A549 (cell line): ENCODE measurements at regions not wholly inside any gene's neighbourhood (a gene's known extent, or its start where the extent isn't known, plus 50 kb on each side); places are given as distances from the start of the nearest gene placed in this dataset.

ENCODE experiments used
- ATAC-seq, 2 experiments: fragments of 200-7000 bp in 1 of 2; fragments of >200 bp in 1 of 2; cut with Nextera tagmentation in 1 of 2; cut with Tn5 transposase in 1 of 2; 3 replicates each; pipeline versions ENCODE4 v1.8.0 to v1.9.1; 2018 to 2020; ENCODE audit warnings: mild to moderate bottlenecking in 1 of 2, moderate library complexity in 1 of 2
- CTCF ChIA-PET: fragments of 300-600 bp; sonication (Branson Sonifier 250); formaldehyde crosslinking; extraction: SDS; loops from one replicate; lab custom pipeline; 2021; ENCODE audit warnings: antibody characterized with exemption, inconsistent platforms; lab: Yijun Ruan, JAX
- POLR2A ChIA-PET: fragments of 350-600 bp; formaldehyde crosslinking; extraction: SDS; loops from one replicate; lab custom pipeline; 2021; ENCODE audit warnings: antibody characterized with exemption, inconsistent platforms; lab: Yijun Ruan, JAX
- DNase-seq, 2 experiments: peaks; one replicate each; pipeline versions ENCODE4 v3.0.0 to v3.0.0-alpha.2; 2011 to 2016; ENCODE audit warnings: low read depth in 1 of 2, low spot score in 1 of 2
- FAIRE-seq: peaks from 2 replicates; lab custom pipeline; 2011; peaks lifted over from hg19 to GRCh38; lab: Jason Lieb, UNC
- H3K27ac ChIP-seq, 2 experiments: fragments of >200 bp; sonication (Bioruptor Twin); formaldehyde crosslinking; 3 replicates each; pipeline ENCODE4 v1.5.1; 2016 to 2017
- H3K4me1 ChIP-seq: fragments of >200 bp; sonication (Bioruptor Twin); formaldehyde crosslinking; 3 replicates; pipeline ENCODE4 v1.6.1; 2016
- H3K4me2 ChIP-seq: fragments of >200 bp; sonication (Bioruptor Twin); formaldehyde crosslinking; 3 replicates; pipeline ENCODE4 v1.6.1; 2016
- H3K4me3 ChIP-seq: fragments of >200 bp; sonication (Bioruptor Twin); formaldehyde crosslinking; 3 replicates; pipeline ENCODE4 v1.5.1; 2016
- H3K9me3 ChIP-seq: fragments of >200 bp; sonication (Bioruptor Twin); formaldehyde crosslinking; 3 replicates; pipeline ENCODE4 v1.6.1; 2016
- ATOH8 ChIP-seq: fragments of 250-450 bp; sonication (Bioruptor Pico); IDR thresholded peaks from 2 replicates; pipeline ENCODE4 v1.5.0; 2020; ENCODE audit warnings: low read depth, mild to moderate bottlenecking, moderate library complexity
- BHLHE40 ChIP-seq: IDR thresholded peaks from 2 replicates; pipeline ENCODE4 v1.6.1; 2012; ENCODE audit warnings: low read depth, low read length, inconsistent platforms
- CBX2 ChIP-seq: fragments of 200-600 bp; sonication (generic); IDR thresholded peaks from 2 replicates; pipeline ENCODE4 v1.6.1; 2016; ENCODE audit warnings: low read depth, mild to moderate bottlenecking, borderline replicate concordance
- CBX8 ChIP-seq: fragments of 200-600 bp; sonication (generic); IDR thresholded peaks from 2 replicates; pipeline ENCODE4 v1.6.1; 2016
- CEBPB ChIP-seq, 2 experiments: fragments of >200 bp in 1 of 2; sonication (Bioruptor Twin) in 1 of 2; formaldehyde crosslinking in 1 of 2; IDR thresholded peaks; 2 replicates each; pipeline ENCODE4 v1.6.1; 2012 to 2016
- CHD2 ChIP-seq: fragments of 150-350 bp; IDR thresholded peaks from 2 replicates; pipeline ENCODE4 v1.6.1; 2014; ENCODE audit warnings: low read length; ENCODE audit not compliant: partially characterized antibody
- CHD4 ChIP-seq: fragments of 200-600 bp; sonication (generic); IDR thresholded peaks from 2 replicates; pipeline ENCODE4 v1.6.1; 2016; ENCODE audit warnings: antibody characterized with exemption, mild to moderate bottlenecking, borderline replicate concordance
- EHF ChIP-seq: fragments of 250-450 bp; sonication (Bioruptor Pico); IDR thresholded peaks from 2 replicates; pipeline ENCODE4 v1.5.0; 2020; ENCODE audit warnings: mild to moderate bottlenecking
- EHMT2 ChIP-seq: fragments of 200-600 bp; sonication (generic); IDR thresholded peaks from 2 replicates; pipeline ENCODE4 v1.6.1; 2016; ENCODE audit warnings: antibody characterized with exemption, low read depth, mild to moderate bottlenecking, moderate library complexity
- HDAC2 ChIP-seq: fragments of 200-600 bp; sonication (generic); IDR thresholded peaks from 2 replicates; pipeline ENCODE4 v1.6.1; 2016
- HOXA7 ChIP-seq: fragments of 250-450 bp; sonication (Bioruptor Pico); IDR thresholded peaks from 2 replicates; pipeline ENCODE4 v1.5.0; 2020; ENCODE audit warnings: mild to moderate bottlenecking, moderate library complexity
- HOXB5 ChIP-seq: fragments of 250-450 bp; sonication (Bioruptor Pico); IDR thresholded peaks from 2 replicates; pipeline ENCODE4 v1.5.0; 2020; ENCODE audit warnings: mild to moderate bottlenecking, moderate library complexity
- KDM1A ChIP-seq: fragments of 200-600 bp; sonication (generic); IDR thresholded peaks from 2 replicates; pipeline ENCODE4 v1.6.1; 2016; ENCODE audit warnings: low read depth, mild to moderate bottlenecking
- KDM5A ChIP-seq: fragments of 200-600 bp; sonication (generic); IDR thresholded peaks from 2 replicates; pipeline ENCODE4 v1.6.1; 2016; ENCODE audit warnings: antibody characterized with exemption, mild to moderate bottlenecking
- PHF8 ChIP-seq: fragments of 200-600 bp; sonication (generic); IDR thresholded peaks from 2 replicates; pipeline ENCODE4 v1.6.1; 2016; ENCODE audit warnings: low read depth, mild to moderate bottlenecking, antibody characterized with exemption, moderate library complexity, borderline replicate concordance
- POLR2A ChIP-seq: IDR thresholded peaks from 2 replicates; pipeline ENCODE4 v1.6.1; 2012; ENCODE audit warnings: mild to moderate bottlenecking, low read length
- RARB ChIP-seq: fragments of 250-450 bp; sonication (Bioruptor Pico); IDR thresholded peaks from 2 replicates; pipeline ENCODE4 v1.8.0; 2021; ENCODE audit warnings: mild to moderate bottlenecking, moderate library complexity
- RCOR1 ChIP-seq: fragments of 150-350 bp; IDR thresholded peaks from 2 replicates; pipeline ENCODE4 v1.6.1; 2014; ENCODE audit warnings: antibody characterized with exemption, low read length, low read depth
- RNF2 ChIP-seq: fragments of 200-600 bp; sonication (generic); IDR thresholded peaks from 2 replicates; pipeline ENCODE4 v1.6.1; 2016; ENCODE audit warnings: low read depth, mild to moderate bottlenecking, antibody characterized with exemption, moderate library complexity, borderline replicate concordance
- TP53 ChIP-seq: fragments of 250-450 bp; sonication (Bioruptor Pico); IDR thresholded peaks from 2 replicates; pipeline ENCODE4 v1.5.0; 2021; ENCODE audit warnings: mild to moderate bottlenecking, moderate library complexity
- USF2 ChIP-seq: fragments of 450-650 bp; IDR thresholded peaks from 2 replicates; pipeline ENCODE4 v1.6.1; 2014; ENCODE audit warnings: antibody characterized with exemption
- ZC3H11A ChIP-seq: fragments of 450-650 bp; IDR thresholded peaks from 2 replicates; pipeline ENCODE4 v1.6.1; 2014; ENCODE audit warnings: antibody characterized with exemption, mild to moderate bottlenecking
- ZNF302 ChIP-seq: fragments of 250-450 bp; sonication (Bioruptor Pico); IDR thresholded peaks from 2 replicates; pipeline ENCODE4 v1.9.0; 2021; ENCODE audit warnings: inconsistent platforms, mild to moderate bottlenecking, moderate library complexity
- WGBS: methylation state at CpG from one replicate; pipeline ENCODE4 v1.1.6; 2017; ENCODE audit errors: missing lambda C conversion rate; 5-methylcytosine and 5-hydroxymethylcytosine counted together
- TF ChIP-seq, protein P1 (sequence below): fragments of 200-600 bp; sonication (generic); IDR thresholded peaks from 2 replicates; pipeline ENCODE4 v1.6.1; 2016; ENCODE audit warnings: antibody characterized with exemption, mild to moderate bottlenecking, moderate library complexity
- TF ChIP-seq, protein P2 (sequence below): fragments of >200 bp; sonication (Bioruptor Twin); formaldehyde crosslinking; IDR thresholded peaks from 3 replicates; pipeline ENCODE4 v1.6.1; 2016

- no peak for DNase-seq
- H3K4me2 ChIP-seq = no peak overlapping the region
- no peak overlapping the region for H3K4me3 ChIP-seq
- CTCF ChIA-PET = interaction anchor here (0.6 kb wide), 1 partner anchor 76 kb away, joined by 3 read pairs; no protein-coding TSS in a partner anchor
- H3K4me1 ChIP-seq = no peaks in the 10 kb centered on the region
- ATAC-seq = no peak
- no peak for FAIRE-seq
- no peak for TF ChIP-seq CBX8
- TF ChIP-seq KDM1A = no peak
- no peak for TF ChIP-seq ZNF302
- no peak for TF ChIP-seq EHF
- TF ChIP-seq, protein P1, sequence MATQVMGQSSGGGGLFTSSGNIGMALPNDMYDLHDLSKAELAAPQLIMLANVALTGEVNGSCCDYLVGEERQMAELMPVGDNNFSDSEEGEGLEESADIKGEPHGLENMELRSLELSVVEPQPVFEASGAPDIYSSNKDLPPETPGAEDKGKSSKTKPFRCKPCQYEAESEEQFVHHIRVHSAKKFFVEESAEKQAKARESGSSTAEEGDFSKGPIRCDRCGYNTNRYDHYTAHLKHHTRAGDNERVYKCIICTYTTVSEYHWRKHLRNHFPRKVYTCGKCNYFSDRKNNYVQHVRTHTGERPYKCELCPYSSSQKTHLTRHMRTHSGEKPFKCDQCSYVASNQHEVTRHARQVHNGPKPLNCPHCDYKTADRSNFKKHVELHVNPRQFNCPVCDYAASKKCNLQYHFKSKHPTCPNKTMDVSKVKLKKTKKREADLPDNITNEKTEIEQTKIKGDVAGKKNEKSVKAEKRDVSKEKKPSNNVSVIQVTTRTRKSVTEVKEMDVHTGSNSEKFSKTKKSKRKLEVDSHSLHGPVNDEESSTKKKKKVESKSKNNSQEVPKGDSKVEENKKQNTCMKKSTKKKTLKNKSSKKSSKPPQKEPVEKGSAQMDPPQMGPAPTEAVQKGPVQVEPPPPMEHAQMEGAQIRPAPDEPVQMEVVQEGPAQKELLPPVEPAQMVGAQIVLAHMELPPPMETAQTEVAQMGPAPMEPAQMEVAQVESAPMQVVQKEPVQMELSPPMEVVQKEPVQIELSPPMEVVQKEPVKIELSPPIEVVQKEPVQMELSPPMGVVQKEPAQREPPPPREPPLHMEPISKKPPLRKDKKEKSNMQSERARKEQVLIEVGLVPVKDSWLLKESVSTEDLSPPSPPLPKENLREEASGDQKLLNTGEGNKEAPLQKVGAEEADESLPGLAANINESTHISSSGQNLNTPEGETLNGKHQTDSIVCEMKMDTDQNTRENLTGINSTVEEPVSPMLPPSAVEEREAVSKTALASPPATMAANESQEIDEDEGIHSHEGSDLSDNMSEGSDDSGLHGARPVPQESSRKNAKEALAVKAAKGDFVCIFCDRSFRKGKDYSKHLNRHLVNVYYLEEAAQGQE = no peak
- TF ChIP-seq HDAC2 = no peak
- no peak for TF ChIP-seq RNF2
- no peak for TF ChIP-seq TP53 (CRISPR knock-in tag)
- no peak for TF ChIP-seq CHD2
- no peak for TF ChIP-seq POLR2A
- TF ChIP-seq ZC3H11A = no peak
- no peak for TF ChIP-seq PHF8
- no peak for TF ChIP-seq BHLHE40
- no peak for TF ChIP-seq CHD4
- no peaks in the 10 kb centered on the region for H3K9me3 ChIP-seq
- POLR2A ChIA-PET = no interaction called here
- no peak overlapping the region for H3K27ac ChIP-seq
These were observed 72.8 kb downstream of the CETN3 start for GRCh38 chr5:90336752-90337151.

GRCh38 chr5:90334741-90335140 is 74.8 kb downstream of the CETN3 start:
- TF ChIP-seq BHLHE40 (no peak), KDM5A (no peak), POLR2A (no peak), ATOH8 (CRISPR knock-in tag) (no peak), CBX2 (no peak), HOXA7 (CRISPR knock-in tag) (no peak), EHMT2 (no peak), CEBPB (IDR thresholded peaks at IDR 0.05) (no peak), RNF2 (no peak), USF2 (no peak), HDAC2 (no peak), HOXB5 (CRISPR knock-in tag) (no peak), RARB (CRISPR knock-in tag) (no peak), RCOR1 (no peak)
- TF ChIP-seq, protein P2, sequence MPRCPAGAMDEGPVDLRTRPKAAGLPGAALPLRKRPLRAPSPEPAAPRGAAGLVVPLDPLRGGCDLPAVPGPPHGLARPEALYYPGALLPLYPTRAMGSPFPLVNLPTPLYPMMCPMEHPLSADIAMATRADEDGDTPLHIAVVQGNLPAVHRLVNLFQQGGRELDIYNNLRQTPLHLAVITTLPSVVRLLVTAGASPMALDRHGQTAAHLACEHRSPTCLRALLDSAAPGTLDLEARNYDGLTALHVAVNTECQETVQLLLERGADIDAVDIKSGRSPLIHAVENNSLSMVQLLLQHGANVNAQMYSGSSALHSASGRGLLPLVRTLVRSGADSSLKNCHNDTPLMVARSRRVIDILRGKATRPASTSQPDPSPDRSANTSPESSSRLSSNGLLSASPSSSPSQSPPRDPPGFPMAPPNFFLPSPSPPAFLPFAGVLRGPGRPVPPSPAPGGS = no peak
- H3K4me1 ChIP-seq = no peaks in the 10 kb centered on the region
- H3K4me3 ChIP-seq = no peak overlapping the region
- no peak overlapping the region for H3K27ac ChIP-seq
- FAIRE-seq (no peak), ATAC-seq (no peak), DNase-seq (no peak)
- no peak overlapping the region for H3K4me2 ChIP-seq
- no peaks in the 10 kb centered on the region for H3K9me3 ChIP-seq
- ChIA-PET CTCF (no interaction called here), POLR2A (no interaction called here)
- WGBS = 0% methylated on average over 1 of the region's 1 CpG
